Choroid plexus epithelial cell (primary cell): ENCODE measurements at regions not wholly inside any gene's neighbourhood (a gene's known extent, or its start where the extent isn't known, plus 50 kb on each side); places are given as distances from the start of the nearest gene placed in this dataset.

Experiments
- DNase-seq: peaks from one replicate; pipeline ENCODE4 v3.0.0-alpha.2; 2010; ENCODE audit warnings: low read depth
- H3K4me3 ChIP-seq: 2 replicates; pipeline ENCODE4 v1.5.1; 2011; ENCODE audit warnings: low read depth, mild to moderate bottlenecking, control low read depth, low read length, moderate library complexity
- CTCF ChIP-seq: conservative IDR thresholded peaks from 2 replicates; pipeline ENCODE4 v1.5.1; 2011; ENCODE audit warnings: low read depth, mild to moderate bottlenecking, control low read depth, inconsistent platforms, low read length, moderate library complexity

DNA sequence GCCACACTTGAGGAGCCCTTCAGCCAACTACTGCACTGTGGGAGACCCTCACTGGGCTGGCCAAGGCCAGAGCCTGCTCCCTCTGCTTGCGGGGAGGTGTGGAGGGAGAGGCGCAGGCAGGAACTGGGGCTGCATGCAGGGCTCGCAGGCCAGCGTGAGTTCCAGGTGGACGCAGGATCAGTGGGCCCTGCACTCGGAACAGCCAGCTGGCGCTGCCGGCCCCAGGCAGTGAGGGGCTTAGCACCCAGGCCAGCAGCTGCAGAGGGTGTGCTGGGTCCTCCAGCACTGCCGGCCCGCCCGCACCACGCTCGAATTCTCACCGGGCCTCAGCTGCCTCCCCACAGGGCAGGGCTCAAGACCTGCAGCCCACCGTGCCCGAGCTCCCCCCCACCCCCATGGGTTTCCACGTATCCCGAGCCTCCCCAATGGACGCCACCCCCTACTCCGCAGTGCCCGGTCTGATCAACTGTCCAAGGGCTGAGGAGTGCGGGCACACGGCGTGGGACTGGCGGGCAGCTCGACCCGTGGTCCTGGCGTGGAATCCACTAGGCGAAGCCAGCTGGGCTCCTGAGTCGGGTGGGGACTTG lies 1293.8 kb upstream of the PCDH9 start:
- no peak overlapping the region for H3K4me3 ChIP-seq
- no peak for TF ChIP-seq CTCF
- DNase-seq: no peak

DNA sequence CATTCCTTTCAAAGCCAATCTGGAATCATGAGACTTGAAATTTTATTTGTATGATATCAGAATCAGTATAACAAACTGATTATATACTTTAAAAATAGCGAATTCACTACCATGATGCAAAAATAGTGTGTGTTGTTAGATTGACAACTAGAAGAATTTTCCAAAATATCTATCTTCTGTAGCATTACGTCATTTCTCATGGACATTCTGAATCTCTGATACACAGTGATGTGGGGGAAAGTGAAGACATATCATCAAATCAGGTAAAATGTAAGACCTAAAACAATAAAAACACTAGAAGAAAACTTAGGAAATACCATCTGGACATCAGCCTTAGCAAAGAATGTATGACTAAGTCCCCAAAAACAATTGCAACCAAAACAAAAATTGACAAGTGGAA lies 1292.0 kb upstream of the PCDH9 start:
- DNase-seq: no peak
- no peak for TF ChIP-seq CTCF
- no peak overlapping the region for H3K4me3 ChIP-seq

DNA sequence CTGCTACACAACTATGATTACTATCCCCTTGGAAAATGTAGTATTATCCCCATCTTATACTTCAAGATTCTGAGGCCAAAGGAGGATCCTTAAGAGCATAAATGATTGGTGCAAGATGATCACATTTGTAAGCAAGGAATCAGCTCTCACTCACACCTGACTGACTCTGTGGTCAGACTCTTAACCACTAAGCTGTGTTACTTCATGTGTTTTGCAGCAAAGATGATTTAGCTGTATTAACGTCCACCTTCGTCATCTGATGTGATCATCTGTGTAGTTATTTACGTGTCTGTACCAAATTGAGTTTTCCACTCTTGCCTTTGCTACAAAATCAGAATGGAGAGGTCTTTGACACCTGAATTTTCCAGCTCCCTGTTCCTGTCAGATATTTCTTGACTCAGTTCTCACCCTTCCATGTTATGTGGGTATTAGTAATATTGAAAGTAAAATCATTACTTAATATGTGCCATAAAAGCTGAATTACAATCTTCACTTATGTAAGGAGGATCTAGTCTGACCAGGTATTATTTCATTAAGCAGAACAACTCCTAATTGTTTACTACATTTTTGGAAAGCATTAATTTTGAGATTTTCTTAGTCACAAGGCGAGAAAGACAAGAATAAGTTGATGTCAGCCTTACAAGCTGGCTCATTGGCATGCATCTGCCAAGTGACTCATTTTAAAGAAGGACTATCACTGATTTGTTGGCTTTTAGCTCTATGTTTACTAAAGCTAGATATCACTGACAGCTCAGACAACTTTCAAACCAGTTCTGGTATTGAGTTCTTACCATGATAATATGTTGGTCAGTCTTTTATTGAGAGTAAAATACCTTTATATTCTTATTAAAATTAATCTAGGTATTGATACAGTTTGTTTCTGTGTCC lies 1279.8 kb upstream of the PCDH9 start:
- DNase-seq: no peak
- TF ChIP-seq CTCF: no peak

GRCh38 chr13:68506888-68507551 lies 1276.9 kb upstream of the PCDH9 start:
- DNase-seq: no peak
- H3K4me3 ChIP-seq: no peak overlapping the region
- TF ChIP-seq CTCF: no peak

More for the DNA sequence above, 1279.8 kb upstream of the PCDH9 start:
- no peak overlapping the region for H3K4me3 ChIP-seq

DNA sequence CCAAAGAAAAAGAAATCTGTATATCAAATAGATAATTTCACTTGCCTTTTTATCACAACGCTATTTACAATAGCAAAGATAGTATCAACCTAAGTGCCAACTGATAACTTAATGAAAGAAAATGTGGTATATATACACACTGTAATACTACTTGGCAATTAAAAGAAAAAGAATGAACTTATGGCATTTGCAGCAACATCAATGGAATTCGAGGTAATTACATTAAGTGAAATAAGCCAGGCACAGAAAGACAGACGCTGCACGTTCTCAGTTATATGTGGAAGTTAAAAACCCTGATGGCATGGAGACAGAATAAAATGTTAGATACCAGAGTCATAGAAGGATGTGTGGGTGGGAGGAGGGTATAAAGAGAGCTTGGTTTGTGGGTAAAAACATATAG lies 1260.5 kb upstream of the PCDH9 start:
- no peak for TF ChIP-seq CTCF
- no peak overlapping the region for H3K4me3 ChIP-seq
- DNase-seq: no peak

DNA sequence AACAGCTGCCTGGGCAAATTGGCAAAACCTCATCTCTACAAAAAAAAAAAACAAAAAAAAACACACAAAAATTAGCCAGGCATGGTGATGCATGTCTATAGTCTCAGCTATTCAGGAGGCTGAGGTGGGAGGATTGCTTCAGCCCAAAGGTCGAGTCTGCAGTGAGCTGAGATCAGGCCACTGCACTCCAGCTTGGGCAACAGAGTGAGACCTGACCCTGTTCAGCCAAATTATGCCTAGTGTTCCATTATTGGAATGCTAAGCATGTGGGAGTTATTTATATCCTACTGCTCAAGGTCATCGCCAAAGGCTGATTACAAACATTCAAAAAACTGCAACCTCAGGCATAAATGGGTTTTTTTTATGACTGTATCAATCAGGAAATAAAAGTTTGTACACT lies 1251.0 kb upstream of the PCDH9 start:
- DNase-seq: no peak
- H3K4me3 ChIP-seq: no peak overlapping the region
- TF ChIP-seq CTCF: no peak
